ENCODE measurements at regions not wholly inside any gene's neighbourhood (a gene's known extent, or its start where the extent isn't known, plus 50 kb on each side); places are given as distances from the start of the nearest gene placed in this dataset.

GRCh38 chr18:78675231-78675630 lies 304.4 kb upstream of the SALL3 start:
- FAIRE-seq = no peak

GRCh38 chr18:78676622-78677482 lies 302.8 kb upstream of the SALL3 start:
- FAIRE-seq (no peak), DNase-seq (ENCODE audit: insufficient read length, low spot score) (no peak)

More at GRCh38 chr18:78675231-78675630, 304.4 kb upstream of the SALL3 start:
- no peak for DNase-seq (ENCODE audit: insufficient read length, low spot score)

- DNase-seq (ENCODE audit: insufficient read length, low spot score) (no peak), FAIRE-seq (no peak)
Measured at GRCh38 chr18:78677483-78678317, 301.9 kb upstream of the SALL3 start.

- DNase-seq (ENCODE audit: insufficient read length, low spot score) (no peak), FAIRE-seq (no peak)
Measured at GRCh38 chr18:78678318-78678695, 301.3 kb upstream of the SALL3 start.

- no peak for DNase-seq (ENCODE audit: insufficient read length, low spot score)
- no peak for FAIRE-seq
Measured at GRCh38 chr18:78679031-78679430, 300.6 kb upstream of the SALL3 start.

- DNase-seq (ENCODE audit: insufficient read length, low spot score) = no peak
- FAIRE-seq = no peak
Measured at GRCh38 chr18:78679613-78680260, 299.9 kb upstream of the SALL3 start.

- DNase-seq (ENCODE audit: insufficient read length, low spot score) (no peak), FAIRE-seq (no peak)
Measured at GRCh38 chr18:78681396-78681795, 298.2 kb upstream of the SALL3 start.

GRCh38 chr18:78681934-78682333 lies 297.7 kb upstream of the SALL3 start:
- no peak for DNase-seq (ENCODE audit: insufficient read length, low spot score)
- no peak for FAIRE-seq

- DNase-seq (ENCODE audit: insufficient read length, low spot score) = no peak
- no peak for FAIRE-seq
Measured at GRCh38 chr18:78682716-78683115, 296.9 kb upstream of the SALL3 start.

- DNase-seq (ENCODE audit: insufficient read length, low spot score) = no peak
- FAIRE-seq = no peak
Measured at GRCh38 chr18:78683191-78684010, 296.2 kb upstream of the SALL3 start.

- no peak for FAIRE-seq
Measured at GRCh38 chr18:78685250-78685979, 294.2 kb upstream of the SALL3 start.

GRCh38 chr18:78685980-78686530 lies 293.6 kb upstream of the SALL3 start:
- FAIRE-seq (no peak), DNase-seq (ENCODE audit: insufficient read length, low spot score) (no peak)

More at GRCh38 chr18:78685250-78685979, 294.2 kb upstream of the SALL3 start:
- DNase-seq (ENCODE audit: insufficient read length, low spot score) = no peak

GRCh38 chr18:78686976-78687685 lies 292.5 kb upstream of the SALL3 start:
- no peak for FAIRE-seq
- no peak for DNase-seq (ENCODE audit: insufficient read length, low spot score)

- no peak for FAIRE-seq
- no peak for DNase-seq (ENCODE audit: insufficient read length, low spot score)
Measured at GRCh38 chr18:78687736-78688135, 291.9 kb upstream of the SALL3 start.

- FAIRE-seq = no peak
- no peak for DNase-seq (ENCODE audit: insufficient read length, low spot score)
Measured at GRCh38 chr18:78688249-78688648, 291.4 kb upstream of the SALL3 start.

- FAIRE-seq = no peak
Measured at GRCh38 chr18:78688916-78689315, 290.7 kb upstream of the SALL3 start.

GRCh38 chr18:78689606-78690005 lies 290.0 kb upstream of the SALL3 start:
- no peak for FAIRE-seq

More at GRCh38 chr18:78688916-78689315, 290.7 kb upstream of the SALL3 start:
- DNase-seq (ENCODE audit: insufficient read length, low spot score) = no peak

GRCh38 chr18:78692105-78692504 lies 287.5 kb upstream of the SALL3 start:
- no peak for FAIRE-seq
- DNase-seq (ENCODE audit: insufficient read length, low spot score) = no peak

More at GRCh38 chr18:78689606-78690005, 290.0 kb upstream of the SALL3 start:
- no peak for DNase-seq (ENCODE audit: insufficient read length, low spot score)

- FAIRE-seq (no peak), DNase-seq (ENCODE audit: insufficient read length, low spot score) (no peak)
Measured at GRCh38 chr18:78693429-78693828, 286.2 kb upstream of the SALL3 start.
